H9 (cell line): ENCODE measurements at regions not wholly inside any gene's neighbourhood (a gene's known extent, or its start where the extent isn't known, plus 50 kb on each side); places are given as distances from the start of the nearest gene placed in this dataset.

Source experiments
- DNase-seq: peaks from one replicate; pipeline ENCODE4 v3.0.0-alpha.2; 2017
- H2AFZ ChIP-seq: one replicate; pipeline ENCODE4 v1.6.1; 2013; ENCODE audit warnings: mild to moderate bottlenecking, low read length, control low read depth, moderate library complexity
- H2AK5ac ChIP-seq: 2 replicates; pipeline ENCODE4 v1.6.1; 2013; ENCODE audit warnings: low read length, control low read depth, mixed read lengths; ENCODE audit not compliant: insufficient read length
- H2BK120ac ChIP-seq: one replicate; pipeline ENCODE4 v1.6.1; 2013; ENCODE audit warnings: low read depth, mild to moderate bottlenecking, low read length, control low read depth, inconsistent platforms; ENCODE audit not compliant: poor library complexity, severe bottlenecking
- H2BK12ac ChIP-seq: 2 replicates; pipeline ENCODE4 v1.6.1; 2013; ENCODE audit warnings: low read length, control low read depth, mixed read lengths, low read depth; ENCODE audit not compliant: insufficient read length
- H2BK15ac ChIP-seq: 2 replicates; pipeline ENCODE4 v1.6.1; 2013; ENCODE audit warnings: low read depth, low read length, control low read depth
- H2BK20ac ChIP-seq: one replicate; pipeline ENCODE4 v1.6.1; 2013; ENCODE audit warnings: low read depth, mild to moderate bottlenecking, low read length, control low read depth, inconsistent platforms; ENCODE audit not compliant: poor library complexity, severe bottlenecking
- H2BK5ac ChIP-seq: 2 replicates; pipeline ENCODE4 v1.6.1; 2013; ENCODE audit warnings: low read length, control low read depth, mixed read lengths; ENCODE audit not compliant: insufficient read length
- H3K14ac ChIP-seq: 2 replicates; pipeline ENCODE4 v1.6.1; 2013; ENCODE audit warnings: low read length, control low read depth; ENCODE audit not compliant: insufficient read depth
- H3K18ac ChIP-seq: 2 replicates; pipeline ENCODE4 v1.6.1; 2013; ENCODE audit warnings: low read depth, mild to moderate bottlenecking, mixed read lengths, low read length, control low read depth; ENCODE audit not compliant: insufficient read length
- H3K23ac ChIP-seq: 2 replicates; pipeline ENCODE4 v1.6.1; 2013; ENCODE audit warnings: low read length, control low read depth, mixed read lengths, low read depth; ENCODE audit not compliant: insufficient read length
- H3K23me2 ChIP-seq: 2 replicates; pipeline ENCODE4 v1.6.1; 2013; ENCODE audit warnings: low read depth, mild to moderate bottlenecking, mixed read lengths, low read length, control low read depth; ENCODE audit not compliant: insufficient read length, poor library complexity, severe bottlenecking
- H3K27ac ChIP-seq: 2 replicates; pipeline ENCODE4 v1.5.1; 2013; ENCODE audit warnings: low read length, control low read depth, mixed read lengths, low read depth; ENCODE audit not compliant: insufficient read length
- H3K27me3 ChIP-seq: 2 replicates; pipeline ENCODE4 v1.6.1; 2013; ENCODE audit warnings: low read length, control low read depth, inconsistent platforms; ENCODE audit not compliant: insufficient read depth
- H3K4ac ChIP-seq: 2 replicates; pipeline ENCODE4 v1.6.1; 2013; ENCODE audit warnings: low read depth, mild to moderate bottlenecking, control low read depth, inconsistent platforms, low read length, moderate library complexity
- H3K4me1 ChIP-seq: 2 replicates; pipeline ENCODE4 v1.6.1; 2013; ENCODE audit warnings: low read length, control low read depth, inconsistent platforms; ENCODE audit not compliant: insufficient read depth
- H3K4me2 ChIP-seq: 2 replicates; pipeline ENCODE4 v1.6.1; 2013; ENCODE audit warnings: low read length, control low read depth, mixed read lengths; ENCODE audit not compliant: insufficient read length, insufficient read depth
- H3K56ac ChIP-seq: 2 replicates; pipeline ENCODE4 v1.6.1; 2013; ENCODE audit warnings: low read depth, mild to moderate bottlenecking, mixed read lengths, low read length, control low read depth; ENCODE audit not compliant: insufficient read length
- H3K79me1 ChIP-seq: 2 replicates; pipeline ENCODE4 v1.6.1; 2013; ENCODE audit warnings: low read depth, mild to moderate bottlenecking, moderate library complexity, low read length, control low read depth, inconsistent platforms; ENCODE audit not compliant: insufficient read depth, poor library complexity, severe bottlenecking
- H3K79me2 ChIP-seq: 2 replicates; pipeline ENCODE4 v1.6.1; 2013; ENCODE audit warnings: low read length, control low read depth, inconsistent platforms; ENCODE audit not compliant: insufficient read depth
- H3K9ac ChIP-seq: 2 replicates; pipeline ENCODE4 v1.6.1; 2013; ENCODE audit warnings: low read length, control low read depth, mixed read lengths; ENCODE audit not compliant: insufficient read length; ENCODE audit errors: extremely low read depth
- H3K9me3 ChIP-seq: one replicate; pipeline ENCODE4 v1.6.1; 2013; ENCODE audit warnings: low read depth, low read length, inconsistent platforms; ENCODE audit not compliant: control insufficient read depth
- H3T11ph ChIP-seq: one replicate; pipeline ENCODE4 v1.6.1; 2013; ENCODE audit warnings: mild to moderate bottlenecking, low read length, control low read depth, inconsistent platforms
- H4K20me1 ChIP-seq: one replicate; pipeline ENCODE4 v1.6.1; 2013; ENCODE audit not compliant: control insufficient read depth, insufficient read length, insufficient read depth
- H4K5ac ChIP-seq: 2 replicates; pipeline ENCODE4 v1.6.1; 2013; ENCODE audit warnings: low read depth, mild to moderate bottlenecking, mixed read lengths, low read length, control low read depth; ENCODE audit not compliant: insufficient read length
- H4K8ac ChIP-seq: replicated peaks from 2 replicates; pipeline ENCODE4 v1.6.1; 2013; ENCODE audit warnings: low read length, control low read depth, mixed read lengths, low read depth; ENCODE audit not compliant: insufficient read length
- H4K91ac ChIP-seq: 2 replicates; pipeline ENCODE4 v1.6.1; 2013; ENCODE audit warnings: low read depth, mild to moderate bottlenecking, moderate library complexity, mixed read lengths, low read length, control low read depth; ENCODE audit not compliant: insufficient read length
- H3K27ac Mint-ChIP-seq, 3 experiments: 2 replicates in 2 of 3; 3 replicates in 1 of 3; pipeline ENCODE4 v1.8.0; 2020 to 2021; ENCODE audit warnings: mixed read lengths in 3 of 3, mild to moderate bottlenecking in 1 of 3, moderate library complexity in 1 of 3
- H3K27me3 Mint-ChIP-seq: 2 replicates; pipeline ENCODE4 v1.8.0; 2021; ENCODE audit warnings: low read depth, mild to moderate bottlenecking, moderate library complexity, mixed read lengths
- H3K36me3 Mint-ChIP-seq, 3 experiments: 2 replicates in 2 of 3; 3 replicates in 1 of 3; pipeline ENCODE4 v1.8.0; 2020 to 2021; ENCODE audit warnings: low read depth in 3 of 3, mixed read lengths in 3 of 3; ENCODE audit not compliant: insufficient read depth in 1 of 3
- H3K4me1 Mint-ChIP-seq, 2 experiments: 2 replicates each; pipeline ENCODE4 v1.8.0; 2020; ENCODE audit warnings: mixed read lengths in 2 of 2
- H3K4me3 Mint-ChIP-seq, 2 experiments: 2 replicates in 1 of 2; 3 replicates in 1 of 2; pipeline ENCODE4 v1.8.0; 2020 to 2021; ENCODE audit warnings: mild to moderate bottlenecking in 2 of 2, mixed read lengths in 2 of 2, moderate library complexity in 1 of 2
- H3K9me3 Mint-ChIP-seq, 2 experiments: 2 replicates in 1 of 2; 3 replicates in 1 of 2; pipeline ENCODE4 v1.8.0; 2020; ENCODE audit warnings: mild to moderate bottlenecking in 2 of 2, mixed read lengths in 2 of 2, moderate library complexity in 1 of 2
- CTCF ChIP-seq: fragments of 200-600 bp; sonication (generic); conservative IDR thresholded peaks from 3 replicates; pipeline ENCODE4 v1.8.0; 2021; ENCODE audit warnings: antibody characterized with exemption, mild to moderate bottlenecking
- WGBS: extraction: QIAGEN DNeasy Blood & Tissue Kit; methylation state at CpG from one replicate; pipeline ENCODE4 v1.1.7; 2013; ENCODE audit warnings: missing lambda C conversion rate, low lambda C conversion rate, mixed read lengths; ENCODE audit not compliant: insufficient read length; ENCODE audit errors: extremely low coverage; 5-methylcytosine and 5-hydroxymethylcytosine counted together

- Histone ChIP-seq H2BK120ac (no peak overlapping the region), H2AFZ (no peak overlapping the region), H3K4me1 (no peaks in the 10 kb centered on the region), H2BK20ac (no peak overlapping the region), H3K9ac (no peak overlapping the region), H2BK15ac (no peak overlapping the region), H3K14ac (no peak overlapping the region), H3K79me2 (no peaks in the 10 kb centered on the region), H3K27ac (no peak overlapping the region), H2BK12ac (no peak overlapping the region), H3K56ac (no peak overlapping the region), H2AK5ac (no peak overlapping the region), H3K79me1 (no peaks in the 10 kb centered on the region), H3K4me2 (no peak overlapping the region), H3T11ph (no peak overlapping the region), H3K23me2 (no peaks in the 10 kb centered on the region), H3K18ac (no peak overlapping the region), H4K8ac (no peak overlapping the region), H3K23ac (no peak overlapping the region), H3K4ac (no peak overlapping the region), H4K91ac (no peak overlapping the region), H2BK5ac (no peak overlapping the region), H3K9me3 (no peaks in the 10 kb centered on the region), H4K20me1 (no peaks in the 10 kb centered on the region), H4K5ac (no peak overlapping the region), H3K27me3 (no peaks in the 10 kb centered on the region)
- H3K27me3 Mint-ChIP-seq: peaks cover 16% of the 10 kb centered on the region
- TF ChIP-seq CTCF: no peak
- no peak overlapping the region for H3K4me3 Mint-ChIP-seq
- H3K9me3 Mint-ChIP-seq: peaks cover 5 to 6% of the 10 kb centered on the region in 2 experiments; a peak in 4 of 5 replicates
- H3K27ac Mint-ChIP-seq: no peak overlapping the region
- no CpG with 5 or more reads among the region's 11 CpGs for WGBS
- peaks cover 14 to 17% of the 10 kb centered on the region in 2 experiments for H3K4me1 Mint-ChIP-seq
- no peak for DNase-seq
- H3K36me3 Mint-ChIP-seq: peaks cover 3 to 4% (median 3%) of the 10 kb centered on the region in 3 experiments; a peak in 4 of 7 replicates
Measured at GRCh38 chr2:239612133-239612532, 211.3 kb upstream of the HDAC4 start.
